ENCODE measurements at regions not wholly inside any gene's neighbourhood (a gene's known extent, or its start where the extent isn't known, plus 50 kb on each side); places are given as distances from the start of the nearest gene placed in this dataset.

DNA sequence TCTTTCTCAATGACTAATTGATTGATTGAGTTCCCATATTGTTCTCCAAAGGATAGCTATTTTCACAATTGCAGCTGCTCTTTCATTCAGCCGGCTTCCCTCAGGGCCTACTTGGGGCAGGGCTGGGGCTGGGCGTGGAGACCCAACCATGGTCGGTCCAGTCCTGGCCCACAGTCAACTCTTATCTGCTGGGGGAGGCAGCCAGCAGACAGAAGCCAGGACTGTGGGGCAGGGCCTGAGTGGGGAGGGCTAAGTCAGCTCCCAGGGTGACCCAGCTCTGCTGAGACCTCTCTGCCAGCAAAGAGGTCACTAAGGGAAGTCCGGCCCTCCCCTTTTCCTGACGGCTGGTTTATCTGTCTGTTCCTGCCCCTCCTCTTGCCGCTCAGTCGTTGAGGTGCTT, 735.2 kb downstream of the TBC1D22A start:
- TF ChIP-seq, protein P1, sequence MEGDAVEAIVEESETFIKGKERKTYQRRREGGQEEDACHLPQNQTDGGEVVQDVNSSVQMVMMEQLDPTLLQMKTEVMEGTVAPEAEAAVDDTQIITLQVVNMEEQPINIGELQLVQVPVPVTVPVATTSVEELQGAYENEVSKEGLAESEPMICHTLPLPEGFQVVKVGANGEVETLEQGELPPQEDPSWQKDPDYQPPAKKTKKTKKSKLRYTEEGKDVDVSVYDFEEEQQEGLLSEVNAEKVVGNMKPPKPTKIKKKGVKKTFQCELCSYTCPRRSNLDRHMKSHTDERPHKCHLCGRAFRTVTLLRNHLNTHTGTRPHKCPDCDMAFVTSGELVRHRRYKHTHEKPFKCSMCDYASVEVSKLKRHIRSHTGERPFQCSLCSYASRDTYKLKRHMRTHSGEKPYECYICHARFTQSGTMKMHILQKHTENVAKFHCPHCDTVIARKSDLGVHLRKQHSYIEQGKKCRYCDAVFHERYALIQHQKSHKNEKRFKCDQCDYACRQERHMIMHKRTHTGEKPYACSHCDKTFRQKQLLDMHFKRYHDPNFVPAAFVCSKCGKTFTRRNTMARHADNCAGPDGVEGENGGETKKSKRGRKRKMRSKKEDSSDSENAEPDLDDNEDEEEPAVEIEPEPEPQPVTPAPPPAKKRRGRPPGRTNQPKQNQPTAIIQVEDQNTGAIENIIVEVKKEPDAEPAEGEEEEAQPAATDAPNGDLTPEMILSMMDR (IDR thresholded peaks at IDR 0.05), result no peak
- no peak for TF ChIP-seq POLR2A (IDR thresholded peaks at IDR 0.05)
- TF ChIP-seq EP300 (IDR thresholded peaks at IDR 0.05), result no peak
- no peak for TF ChIP-seq POLR2AphosphoS5 (IDR thresholded peaks at IDR 0.05)
